ENCODE measurements at regions not wholly inside any gene's neighbourhood (a gene's known extent, or its start where the extent isn't known, plus 50 kb on each side); places are given as distances from the start of the nearest gene placed in this dataset.

GRCh38 chr12:11461433-11461832, 66.1 kb upstream of the PRB2 start:
- TF ChIP-seq, protein P1, sequence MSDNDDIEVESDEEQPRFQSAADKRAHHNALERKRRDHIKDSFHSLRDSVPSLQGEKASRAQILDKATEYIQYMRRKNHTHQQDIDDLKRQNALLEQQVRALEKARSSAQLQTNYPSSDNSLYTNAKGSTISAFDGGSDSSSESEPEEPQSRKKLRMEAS (CRISPR knock-in tag; IDR thresholded peaks at IDR 0.05) = no peak
- no peak for TF ChIP-seq CREM (CRISPR knock-in tag; IDR thresholded peaks at IDR 0.05)
- TF ChIP-seq, protein P2, sequence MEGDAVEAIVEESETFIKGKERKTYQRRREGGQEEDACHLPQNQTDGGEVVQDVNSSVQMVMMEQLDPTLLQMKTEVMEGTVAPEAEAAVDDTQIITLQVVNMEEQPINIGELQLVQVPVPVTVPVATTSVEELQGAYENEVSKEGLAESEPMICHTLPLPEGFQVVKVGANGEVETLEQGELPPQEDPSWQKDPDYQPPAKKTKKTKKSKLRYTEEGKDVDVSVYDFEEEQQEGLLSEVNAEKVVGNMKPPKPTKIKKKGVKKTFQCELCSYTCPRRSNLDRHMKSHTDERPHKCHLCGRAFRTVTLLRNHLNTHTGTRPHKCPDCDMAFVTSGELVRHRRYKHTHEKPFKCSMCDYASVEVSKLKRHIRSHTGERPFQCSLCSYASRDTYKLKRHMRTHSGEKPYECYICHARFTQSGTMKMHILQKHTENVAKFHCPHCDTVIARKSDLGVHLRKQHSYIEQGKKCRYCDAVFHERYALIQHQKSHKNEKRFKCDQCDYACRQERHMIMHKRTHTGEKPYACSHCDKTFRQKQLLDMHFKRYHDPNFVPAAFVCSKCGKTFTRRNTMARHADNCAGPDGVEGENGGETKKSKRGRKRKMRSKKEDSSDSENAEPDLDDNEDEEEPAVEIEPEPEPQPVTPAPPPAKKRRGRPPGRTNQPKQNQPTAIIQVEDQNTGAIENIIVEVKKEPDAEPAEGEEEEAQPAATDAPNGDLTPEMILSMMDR (IDR thresholded peaks at IDR 0.05) = no peak
- no peak for TF ChIP-seq ZBTB21 (CRISPR knock-in tag; IDR thresholded peaks at IDR 0.05; ENCODE audit: borderline replicate concordance)
- TF ChIP-seq NR2C2 (CRISPR knock-in tag; IDR thresholded peaks at IDR 0.05) = no peak
- TF ChIP-seq JUN (CRISPR knock-in tag; IDR thresholded peaks at IDR 0.05) = no peak
- TF ChIP-seq, protein P3, sequence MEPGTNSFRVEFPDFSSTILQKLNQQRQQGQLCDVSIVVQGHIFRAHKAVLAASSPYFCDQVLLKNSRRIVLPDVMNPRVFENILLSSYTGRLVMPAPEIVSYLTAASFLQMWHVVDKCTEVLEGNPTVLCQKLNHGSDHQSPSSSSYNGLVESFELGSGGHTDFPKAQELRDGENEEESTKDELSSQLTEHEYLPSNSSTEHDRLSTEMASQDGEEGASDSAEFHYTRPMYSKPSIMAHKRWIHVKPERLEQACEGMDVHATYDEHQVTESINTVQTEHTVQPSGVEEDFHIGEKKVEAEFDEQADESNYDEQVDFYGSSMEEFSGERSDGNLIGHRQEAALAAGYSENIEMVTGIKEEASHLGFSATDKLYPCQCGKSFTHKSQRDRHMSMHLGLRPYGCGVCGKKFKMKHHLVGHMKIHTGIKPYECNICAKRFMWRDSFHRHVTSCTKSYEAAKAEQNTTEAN (CRISPR knock-in tag; IDR thresholded peaks at IDR 0.05) = no peak
- no peak for TF ChIP-seq ATF3 (CRISPR knock-in tag; conservative IDR thresholded peaks at IDR 0.05)
- TF ChIP-seq SP1 (CRISPR knock-in tag; conservative IDR thresholded peaks at IDR 0.05) = no peak
- TF ChIP-seq, protein P4, sequence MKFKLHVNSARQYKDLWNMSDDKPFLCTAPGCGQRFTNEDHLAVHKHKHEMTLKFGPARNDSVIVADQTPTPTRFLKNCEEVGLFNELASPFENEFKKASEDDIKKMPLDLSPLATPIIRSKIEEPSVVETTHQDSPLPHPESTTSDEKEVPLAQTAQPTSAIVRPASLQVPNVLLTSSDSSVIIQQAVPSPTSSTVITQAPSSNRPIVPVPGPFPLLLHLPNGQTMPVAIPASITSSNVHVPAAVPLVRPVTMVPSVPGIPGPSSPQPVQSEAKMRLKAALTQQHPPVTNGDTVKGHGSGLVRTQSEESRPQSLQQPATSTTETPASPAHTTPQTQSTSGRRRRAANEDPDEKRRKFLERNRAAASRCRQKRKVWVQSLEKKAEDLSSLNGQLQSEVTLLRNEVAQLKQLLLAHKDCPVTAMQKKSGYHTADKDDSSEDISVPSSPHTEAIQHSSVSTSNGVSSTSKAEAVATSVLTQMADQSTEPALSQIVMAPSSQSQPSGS (CRISPR knock-in tag; IDR thresholded peaks at IDR 0.05; ENCODE audit: borderline replicate concordance, low read depth) = no peak

Measured in WTC11 (cell line).